Neural cell (in vitro differentiated cells): ENCODE measurements at regions not wholly inside any gene's neighbourhood (a gene's known extent, or its start where the extent isn't known, plus 50 kb on each side); places are given as distances from the start of the nearest gene placed in this dataset.

ENCODE experiments used
- H2AFZ ChIP-seq: fragments of 200-600, 300-800 bp; sonication (generic), shearing (Covaris generic); 2 replicates; pipeline ENCODE4 v1.6.0; 2014; ENCODE audit warnings: low read depth, mild to moderate bottlenecking, antibody characterized with exemption, low read length, moderate library complexity
- H3F3A ChIP-seq: fragments of 200-600 bp; shearing (Covaris generic); 2 replicates; pipeline ENCODE4 v1.6.1; 2016; ENCODE audit warnings: mild to moderate bottlenecking, moderate library complexity, mixed read lengths, antibody characterized with exemption, low read length; ENCODE audit not compliant: insufficient read depth, poor library complexity, severe bottlenecking
- H3K27ac ChIP-seq: fragments of 200-600, 300-800 bp; sonication (generic), shearing (Covaris generic); 2 replicates; pipeline ENCODE4 v1.5.1; 2014; ENCODE audit warnings: mild to moderate bottlenecking, low read length, moderate library complexity
- H3K27me3 ChIP-seq: fragments of 300-800, 200-600 bp; sonication (generic), shearing (Covaris generic); 2 replicates; pipeline ENCODE4 v1.6.0; 2014; ENCODE audit warnings: mild to moderate bottlenecking, low read depth, low read length, moderate library complexity; ENCODE audit not compliant: insufficient read depth
- H3K36me3 ChIP-seq: fragments of 300-800, 200-600 bp; sonication (generic), shearing (Covaris generic); 2 replicates; pipeline ENCODE4 v1.5.1; 2014; ENCODE audit warnings: mild to moderate bottlenecking, antibody characterized with exemption, low read length, moderate library complexity; ENCODE audit not compliant: insufficient read depth
- H3K4me2 ChIP-seq: fragments of 300-800, 200-600 bp; sonication (generic), shearing (Covaris generic); 2 replicates; pipeline ENCODE4 v1.6.0; 2014; ENCODE audit warnings: mild to moderate bottlenecking, low read length
- H3K4me3 ChIP-seq: fragments of 300-800, 200-600 bp; sonication (generic), shearing (Covaris generic); 2 replicates; pipeline ENCODE4 v1.5.1; 2014; ENCODE audit warnings: mild to moderate bottlenecking, low read length, moderate library complexity
- H3K79me2 ChIP-seq: fragments of 200-600 bp; shearing (Covaris generic); replicated peaks from 2 replicates; pipeline ENCODE4 v1.6.0; 2014; ENCODE audit warnings: mild to moderate bottlenecking, low read length, moderate library complexity; ENCODE audit not compliant: insufficient read depth
- H3K9ac ChIP-seq: fragments of 300-800, 200-600 bp; sonication (generic), shearing (Covaris generic); 2 replicates; pipeline ENCODE4 v1.6.1; 2016; ENCODE audit warnings: mild to moderate bottlenecking, low read length, mixed read lengths
- H3K9me2 ChIP-seq: fragments of 200-600 bp; shearing (Covaris generic); 2 replicates; pipeline ENCODE4 v1.6.1; 2016; ENCODE audit warnings: mild to moderate bottlenecking, low read length, mixed read lengths; ENCODE audit not compliant: insufficient read depth
- H3K9me3 ChIP-seq: fragments of 200-600, 300-800 bp; sonication (generic), shearing (Covaris generic); 2 replicates; pipeline ENCODE4 v1.6.1; 2016; ENCODE audit warnings: mild to moderate bottlenecking, mixed run types, low read length, moderate library complexity, mixed read lengths
- H4K20me1 ChIP-seq: fragments of 200-600 bp; shearing (Covaris generic); 2 replicates; pipeline ENCODE4 v1.6.1; 2016; ENCODE audit warnings: mild to moderate bottlenecking, mixed run types; ENCODE audit not compliant: insufficient read depth
- CTCF ChIP-seq: fragments of 450-650 bp; IDR thresholded peaks from 2 replicates; pipeline ENCODE4 v1.5.1; 2014; ENCODE audit warnings: antibody characterized with exemption, mild to moderate bottlenecking, moderate library complexity; ENCODE audit not compliant: poor library complexity, severe bottlenecking
- EP300 ChIP-seq: fragments of 450-650 bp; conservative IDR thresholded peaks from 2 replicates; pipeline ENCODE4 v1.6.1; 2014; ENCODE audit warnings: antibody characterized with exemption, mild to moderate bottlenecking, moderate library complexity; ENCODE audit not compliant: poor library complexity, severe bottlenecking
- EZH2 ChIP-seq: fragments of 200-600, 300-800 bp; shearing (Covaris generic), sonication (generic); IDR thresholded peaks from 2 replicates; pipeline ENCODE4 v1.6.1; 2014; ENCODE audit warnings: antibody characterized with exemption, low read length, borderline replicate concordance, mild to moderate bottlenecking; ENCODE audit not compliant: insufficient read depth, poor library complexity, severe bottlenecking
- MXI1 ChIP-seq: fragments of 450-650 bp; conservative IDR thresholded peaks from 2 replicates; pipeline ENCODE4 v1.6.1; 2014; ENCODE audit warnings: antibody characterized with exemption, mild to moderate bottlenecking; ENCODE audit not compliant: poor library complexity, severe bottlenecking
- POLR2AphosphoS5 ChIP-seq: IDR thresholded peaks from 2 replicates; pipeline ENCODE4 v1.6.1; 2012
- RAD21 ChIP-seq: fragments of 450-650 bp; conservative IDR thresholded peaks from 2 replicates; pipeline ENCODE4 v1.6.1; 2014; ENCODE audit warnings: antibody characterized with exemption, mild to moderate bottlenecking, moderate library complexity
- REST ChIP-seq: IDR thresholded peaks from 2 replicates; pipeline ENCODE4 v1.6.1; 2012; ENCODE audit warnings: borderline replicate concordance
- SMC3 ChIP-seq: fragments of 450-650 bp; conservative IDR thresholded peaks from 2 replicates; pipeline ENCODE4 v1.6.1; 2014; ENCODE audit warnings: antibody characterized with exemption, mild to moderate bottlenecking, moderate library complexity; ENCODE audit not compliant: poor library complexity
- TAF1 ChIP-seq: IDR thresholded peaks from 2 replicates; pipeline ENCODE4 v1.6.1; 2012; ENCODE audit warnings: low read depth

DNA sequence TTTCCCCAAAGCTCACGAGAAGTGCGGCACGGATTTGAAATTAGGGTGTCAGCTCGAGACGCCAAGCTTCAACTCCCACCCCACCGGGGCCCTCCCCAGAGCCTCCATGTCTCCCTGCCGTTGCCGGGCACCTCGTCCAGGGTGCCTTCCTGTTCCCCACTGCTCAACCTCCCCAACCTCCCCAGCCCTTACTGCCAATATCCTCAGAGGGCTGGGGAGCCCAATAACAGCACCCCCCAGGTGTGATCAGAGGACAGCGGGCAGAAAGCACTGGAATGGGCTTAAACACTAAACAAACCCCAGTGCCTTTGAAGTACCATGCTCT lies 1336.4 kb downstream of the TBC1D22A start:
- TF ChIP-seq SMC3 (no peak), POLR2AphosphoS5 (no peak), REST (no peak), RAD21 (no peak), CTCF (no peak), TAF1 (no peak), EZH2 (no peak), MXI1 (no peak), EP300 (no peak)
- H3K9me2 ChIP-seq: no peaks in the 10 kb centered on the region
- no peaks in the 10 kb centered on the region for H3K9me3 ChIP-seq
- H3K4me3 ChIP-seq: no peak overlapping the region
- no peak overlapping the region for H2AFZ ChIP-seq
- no peaks in the 10 kb centered on the region for H3F3A ChIP-seq
- no peaks in the 10 kb centered on the region for H3K79me2 ChIP-seq
- H3K27me3 ChIP-seq: no peaks in the 10 kb centered on the region
- no peak overlapping the region for H3K4me2 ChIP-seq
- no peaks in the 10 kb centered on the region for H3K36me3 ChIP-seq
- H3K9ac ChIP-seq: no peak overlapping the region
- no peak overlapping the region for H3K27ac ChIP-seq
- H4K20me1 ChIP-seq: no peaks in the 10 kb centered on the region

- TF ChIP-seq REST: no peak
- no peak for TF ChIP-seq SMC3
Measured at GRCh38 chr22:48098243-48098920, 1335.9 kb downstream of the TBC1D22A start.

More at GRCh38 chr22:48098243-48098920, 1335.9 kb downstream of the TBC1D22A start:
- no peaks in the 10 kb centered on the region for H3K9me3 ChIP-seq
- H3K9ac ChIP-seq: no peak overlapping the region
- no peak overlapping the region for H3K27ac ChIP-seq
- H3K36me3 ChIP-seq: no peaks in the 10 kb centered on the region
- no peaks in the 10 kb centered on the region for H4K20me1 ChIP-seq
- H3K4me3 ChIP-seq: no peak overlapping the region
- H3F3A ChIP-seq: no peaks in the 10 kb centered on the region
- H3K9me2 ChIP-seq: no peaks in the 10 kb centered on the region
- no peaks in the 10 kb centered on the region for H3K27me3 ChIP-seq
- no peak overlapping the region for H3K4me2 ChIP-seq
- no peaks in the 10 kb centered on the region for H3K79me2 ChIP-seq
- H2AFZ ChIP-seq: no peak overlapping the region
